T-helper 9 cell (primary cell): ENCODE measurements at regions not wholly inside any gene's neighbourhood (a gene's known extent, or its start where the extent isn't known, plus 50 kb on each side); places are given as distances from the start of the nearest gene placed in this dataset.
"Not testable (repeated sequence)": the region's sequence is repeated elsewhere in the genome, so short reads cannot be mapped to it uniquely, and the experiment has no call there.

ENCODE experiments used
- DNase-seq: peaks from one replicate; pipeline ENCODE4 v3.0.0-alpha.2; 2020

DNA sequence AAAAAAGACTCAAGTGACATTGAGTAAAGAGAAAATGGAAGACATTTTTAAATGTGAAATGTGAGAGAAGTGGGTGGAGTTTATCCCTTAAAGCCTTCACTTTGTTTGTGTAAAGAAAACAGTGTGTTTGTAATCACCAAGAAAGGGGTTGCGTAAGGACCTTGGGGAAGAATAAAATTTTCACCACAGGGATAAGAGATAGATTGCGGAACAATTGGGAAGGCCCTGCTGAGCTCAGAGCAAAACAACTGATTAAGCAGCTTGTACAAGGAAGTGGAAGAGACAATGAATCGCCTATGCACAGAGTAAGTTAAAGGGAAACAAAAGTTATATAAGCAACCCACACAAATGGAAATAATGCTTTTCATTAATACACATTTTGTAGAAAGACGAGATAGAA is 327.7 kb downstream of the RAD51AP2 start:
- DNase-seq, result no peak

- DNase-seq, result no peak
Measured at GRCh38 chr2:17188721-17189120, 329.5 kb downstream of the RAD51AP2 start.

- DNase-seq, result no peak
Measured at GRCh38 chr2:17184512-17184911, 333.7 kb downstream of the RAD51AP2 start.

DNA sequence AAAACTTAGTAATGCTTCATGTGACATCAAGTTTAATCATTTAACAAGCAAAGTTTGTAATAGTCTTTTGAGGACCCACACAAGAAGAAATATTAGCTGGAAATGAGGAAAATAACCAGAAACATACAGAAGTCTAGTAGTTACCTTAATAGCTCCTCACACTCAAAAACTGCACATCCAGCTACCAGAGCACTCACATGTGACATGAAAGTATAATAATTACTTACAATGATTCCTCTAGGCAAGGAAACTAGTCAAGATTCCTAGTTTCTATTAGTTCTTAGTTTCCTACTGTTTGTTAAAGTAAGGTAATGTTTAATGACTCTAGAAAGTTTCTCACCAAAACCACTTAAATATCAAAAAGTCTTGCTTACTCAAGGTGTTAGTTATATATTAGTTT is 335.8 kb downstream of the RAD51AP2 start:
- DNase-seq, result no peak

GRCh38 chr2:17181051-17181752 is 337.0 kb downstream of the RAD51AP2 start:
- no peak for DNase-seq

GRCh38 chr2:17179145-17179808 is 339.0 kb downstream of the RAD51AP2 start:
- DNase-seq, result no peak

GRCh38 chr2:17177088-17177487 is 341.2 kb downstream of the RAD51AP2 start:
- DNase-seq, result no peak

- no peak for DNase-seq
Measured at GRCh38 chr2:17171446-17172049, 346.7 kb downstream of the RAD51AP2 start.

DNA sequence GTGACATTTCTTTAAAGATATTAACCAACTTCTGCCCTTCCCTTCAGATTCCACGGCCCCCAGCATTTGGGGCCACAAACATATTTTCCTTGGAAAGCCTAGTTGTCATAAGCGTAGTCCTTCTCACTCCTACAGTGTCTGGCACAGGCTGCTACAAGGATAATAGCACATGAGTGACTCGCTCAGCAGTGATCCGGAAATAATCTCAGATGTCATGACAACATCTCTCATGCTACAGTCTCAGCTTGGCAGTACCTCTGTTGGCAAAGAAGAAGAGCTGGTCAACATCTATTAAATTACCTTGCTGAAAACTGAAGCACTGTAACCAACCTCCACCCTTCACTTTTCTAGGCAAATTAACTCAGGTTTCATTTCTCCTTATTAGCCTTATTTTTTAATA is 351.7 kb downstream of the RAD51AP2 start:
- DNase-seq, result no peak

DNA sequence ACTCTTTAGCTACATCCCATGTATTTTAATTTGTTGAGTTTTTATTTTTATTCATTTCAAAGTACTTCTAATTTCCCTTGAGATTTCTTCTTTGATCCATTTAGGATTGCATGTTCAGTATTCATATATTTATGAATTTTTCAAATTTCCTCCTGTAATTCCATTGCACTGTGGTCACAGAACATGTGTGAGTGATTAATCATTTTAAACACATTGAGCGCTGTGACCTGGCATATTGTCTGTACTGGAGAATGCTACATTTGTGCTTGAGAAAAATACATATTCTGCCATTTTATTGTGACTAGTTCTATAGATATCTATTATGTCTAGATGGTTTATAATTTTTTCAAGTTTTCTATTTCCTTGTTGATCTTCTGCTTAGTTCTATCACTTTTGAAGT is 353.7 kb downstream of the RAD51AP2 start:
- DNase-seq, result no peak

GRCh38 chr2:17163638-17164037 is 354.6 kb downstream of the RAD51AP2 start:
- DNase-seq, result no peak

- no peak for DNase-seq
Measured at GRCh38 chr2:17162713-17163112, 355.5 kb downstream of the RAD51AP2 start.

DNA sequence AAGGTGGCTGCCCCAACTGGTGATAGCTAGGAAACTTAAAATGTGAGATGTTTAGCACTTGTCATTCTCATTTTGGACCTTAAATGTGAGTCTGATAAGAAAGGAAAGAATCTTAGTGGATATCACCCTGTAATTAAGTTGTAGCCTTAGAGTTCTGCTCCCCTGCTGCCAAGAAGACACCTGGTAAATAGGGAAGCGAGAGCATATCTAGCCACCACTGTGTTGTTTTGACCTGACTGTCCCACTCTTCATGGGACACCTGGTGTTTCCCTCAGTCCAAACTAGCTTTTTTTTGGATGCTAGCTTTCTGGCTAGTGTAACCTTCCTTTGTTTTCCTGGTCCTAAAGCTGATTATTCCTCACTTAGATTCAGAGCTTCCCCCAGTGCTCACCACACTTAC is 357.6 kb downstream of the RAD51AP2 start:
- no peak for DNase-seq

- DNase-seq, result no peak
Measured at GRCh38 chr2:17156086-17156485, 362.2 kb downstream of the RAD51AP2 start.

DNA sequence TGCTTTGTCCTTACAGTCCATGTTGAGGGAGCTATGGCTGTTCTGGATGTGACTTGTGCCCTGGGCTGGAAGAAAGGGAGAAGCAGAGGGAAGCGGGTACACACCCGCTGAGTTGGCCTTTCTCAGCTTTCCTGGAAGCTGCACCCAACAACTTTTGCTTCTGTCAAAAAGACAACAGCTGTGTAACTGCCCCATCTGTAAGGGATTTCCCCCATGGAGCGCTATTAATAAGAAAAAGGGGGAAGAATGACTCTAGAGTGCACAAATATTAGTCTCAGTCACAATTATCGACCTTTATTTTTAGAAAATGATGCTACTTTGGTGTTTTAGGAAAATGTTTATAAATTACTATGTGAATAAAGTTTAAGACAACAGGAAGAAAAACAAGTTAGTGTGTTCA is 368.3 kb downstream of the RAD51AP2 start:
- DNase-seq, result no peak

GRCh38 chr2:17148407-17149145 is 369.7 kb downstream of the RAD51AP2 start:
- no peak for DNase-seq

DNA sequence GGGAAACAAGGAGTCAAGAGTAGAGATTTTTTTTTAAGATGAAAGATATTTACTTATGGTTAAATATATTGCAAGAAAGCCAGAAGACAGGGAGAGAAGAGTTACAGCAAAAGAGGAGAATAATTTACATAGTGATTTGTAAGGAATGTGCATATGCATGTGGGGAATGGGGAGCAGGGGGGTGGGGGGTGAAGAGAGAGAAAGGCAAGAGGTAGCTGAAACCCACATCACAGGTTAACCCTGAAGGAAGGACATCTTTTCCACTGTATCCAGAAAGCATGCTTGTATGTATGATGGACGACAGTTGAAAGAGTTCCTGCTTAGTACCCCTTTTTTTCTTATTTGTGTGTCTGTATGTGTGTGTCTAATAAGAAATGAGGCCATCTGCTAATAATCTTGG is 371.9 kb downstream of the RAD51AP2 start:
- DNase-seq, result no peak

- DNase-seq, result no peak
Measured at GRCh38 chr2:17136877-17137276, 381.4 kb downstream of the RAD51AP2 start.

- DNase-seq, result no peak
Measured at GRCh38 chr2:17136231-17136630, 382.0 kb downstream of the RAD51AP2 start.

DNA sequence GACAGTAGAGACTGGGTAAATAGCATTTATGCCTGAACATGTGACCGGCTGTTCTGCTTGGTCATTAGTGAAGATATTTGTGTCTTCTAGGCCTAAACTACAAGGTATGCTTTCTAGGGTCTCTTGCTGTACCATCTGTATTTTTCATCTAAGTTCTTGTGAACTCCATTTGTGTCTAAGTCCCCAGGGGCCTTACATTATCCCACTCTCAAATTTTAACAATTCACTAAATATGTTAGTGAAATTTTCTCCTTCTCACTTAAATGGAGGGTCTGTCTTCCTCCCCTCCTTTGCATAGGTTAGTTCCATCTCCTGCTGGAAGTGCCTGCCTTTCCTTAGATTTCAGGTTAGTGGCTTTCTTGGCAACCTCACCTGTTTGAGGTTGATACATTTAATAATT is 382.6 kb downstream of the RAD51AP2 start:
- no peak for DNase-seq

GRCh38 chr2:17133052-17133671 is 385.1 kb downstream of the RAD51AP2 start:
- DNase-seq, result no peak

DNA sequence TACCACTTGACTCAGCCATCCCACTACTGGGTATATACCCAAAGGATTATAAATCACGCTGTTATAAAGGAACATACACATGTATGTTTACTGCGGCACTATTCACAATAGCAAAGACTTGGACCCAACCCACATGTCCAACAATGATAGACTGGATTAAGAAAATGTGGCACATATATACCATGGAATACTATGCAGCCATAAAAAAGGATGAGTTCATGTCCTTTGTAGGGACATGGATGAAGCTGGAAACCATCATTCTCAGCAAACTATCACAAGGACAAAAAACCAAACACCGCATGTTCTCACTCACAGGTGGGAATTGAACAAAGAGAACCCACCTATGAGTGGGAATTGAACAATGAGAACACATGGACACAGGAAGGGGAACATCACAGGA is 387.6 kb downstream of the RAD51AP2 start:
- not testable (repeated sequence) for DNase-seq

GRCh38 chr2:17125989-17126620 is 392.1 kb downstream of the RAD51AP2 start:
- no peak for DNase-seq
